ENCODE measurements at regions not wholly inside any gene's neighbourhood (a gene's known extent, or its start where the extent isn't known, plus 50 kb on each side); places are given as distances from the start of the nearest gene placed in this dataset.

GRCh38 chr16:66064801-66065530 lies 301.5 kb upstream of the CDH5 start:
- H3K27ac ChIP-seq, result no peak overlapping the region
- 7 to 14% methylated on average over 1 of the region's 1 CpG for WGBS, 2 donors
- ATAC-seq (no peak), DNase-seq (no peak)
- H3K27me3 ChIP-seq, result no peaks in the 10 kb centered on the region
- intact Hi-C loops (cut with DNase I), result no loop called here
- no peaks in the 10 kb centered on the region for H3K9me3 ChIP-seq
- H3K4me3 ChIP-seq, result no peak overlapping the region
- no peak for TF ChIP-seq CTCF (IDR thresholded peaks at IDR 0.05)
- no peaks in the 10 kb centered on the region for H3K36me3 ChIP-seq
- peaks cover 0 to 18% (median 9%) of the 10 kb centered on the region in 9 donors for H3K4me1 ChIP-seq

GRCh38 chr16:66058832-66059231 lies 307.7 kb upstream of the CDH5 start:
- ATAC-seq (no peak), DNase-seq (no peak)
- Histone ChIP-seq H3K27ac (no peak overlapping the region), H3K4me1 (no peaks in the 10 kb centered on the region), H3K9me3 (no peaks in the 10 kb centered on the region), H3K4me3 (no peak overlapping the region), H3K27me3 (peaks cover 0 to 7% (median 0%) of the 10 kb centered on the region in 7 donors), H3K36me3 (no peaks in the 10 kb centered on the region)
- intact Hi-C loops (cut with DNase I), result loop anchor here in 1 of 10 donors (5.0 kb wide), 1 partner anchor 53 kb away; no protein-coding TSS in a partner anchor
- no peak for TF ChIP-seq CTCF (IDR thresholded peaks at IDR 0.05)
- WGBS, 2 donors, result 67 to 82% methylated on average over 1 of the region's 1 CpG

GRCh38 chr16:66058172-66058691 lies 308.3 kb upstream of the CDH5 start:
- no peak for DNase-seq
- Histone ChIP-seq H3K27me3 (peaks cover 0 to 7% (median 0%) of the 10 kb centered on the region in 7 donors), H3K4me1 (no peaks in the 10 kb centered on the region), H3K9me3 (no peaks in the 10 kb centered on the region), H3K36me3 (no peaks in the 10 kb centered on the region), H3K27ac (no peak overlapping the region), H3K4me3 (no peak overlapping the region)
- intact Hi-C loops (cut with DNase I), result loop anchor here in 1 of 10 donors (5.0 kb wide), 1 partner anchor 54 kb away; no protein-coding TSS in a partner anchor
- no peak for ATAC-seq
- no peak for TF ChIP-seq CTCF (IDR thresholded peaks at IDR 0.05)
- 89 to 92% methylated on average over 8 of the region's 8 CpGs for WGBS, 2 donors

- Histone ChIP-seq H3K36me3 (no peaks in the 10 kb centered on the region), H3K4me3 (no peak overlapping the region), H3K27me3 (peaks cover 0 to 7% (median 0%) of the 10 kb centered on the region in 7 donors), H3K27ac (no peak overlapping the region), H3K4me1 (no peaks in the 10 kb centered on the region), H3K9me3 (no peaks in the 10 kb centered on the region)
- intact Hi-C loops (cut with DNase I), result loop anchor here in 1 of 10 donors (5.0 kb wide), 1 partner anchor 55 kb away; no protein-coding TSS in a partner anchor
- DNase-seq (no peak), ATAC-seq (no peak)
- no peak for TF ChIP-seq CTCF (IDR thresholded peaks at IDR 0.05)
- 92 to 94% methylated on average over 3 of the region's 3 CpGs for WGBS, 2 donors
Observed at GRCh38 chr16:66057057-66057456, 309.4 kb upstream of the CDH5 start.
